KOPT-K1 (cell line): ENCODE measurements at regions not wholly inside any gene's neighbourhood (a gene's known extent, or its start where the extent isn't known, plus 50 kb on each side); places are given as distances from the start of the nearest gene placed in this dataset.

Source experiments
- H3K27ac ChIP-seq: fragments of 200-600 bp; sonication (generic); 2 replicates; pipeline ENCODE4 v1.5.1; 2016; ENCODE audit warnings: antibody characterized with exemption, mild to moderate bottlenecking, low read depth, low read length; ENCODE audit not compliant: poor library complexity, severe bottlenecking
- H3K36me3 ChIP-seq: fragments of 200-600 bp; sonication (generic); 2 replicates; pipeline ENCODE4 v1.5.1; 2017; ENCODE audit warnings: antibody characterized with exemption, mild to moderate bottlenecking, low read length, moderate library complexity; ENCODE audit not compliant: insufficient read depth
- H3K9me3 ChIP-seq: fragments of 200-600 bp; sonication (generic); 2 replicates; pipeline ENCODE4 v1.5.1; 2017; ENCODE audit warnings: antibody characterized with exemption, low read length, mild to moderate bottlenecking; ENCODE audit not compliant: insufficient read depth, poor library complexity, severe bottlenecking

DNA sequence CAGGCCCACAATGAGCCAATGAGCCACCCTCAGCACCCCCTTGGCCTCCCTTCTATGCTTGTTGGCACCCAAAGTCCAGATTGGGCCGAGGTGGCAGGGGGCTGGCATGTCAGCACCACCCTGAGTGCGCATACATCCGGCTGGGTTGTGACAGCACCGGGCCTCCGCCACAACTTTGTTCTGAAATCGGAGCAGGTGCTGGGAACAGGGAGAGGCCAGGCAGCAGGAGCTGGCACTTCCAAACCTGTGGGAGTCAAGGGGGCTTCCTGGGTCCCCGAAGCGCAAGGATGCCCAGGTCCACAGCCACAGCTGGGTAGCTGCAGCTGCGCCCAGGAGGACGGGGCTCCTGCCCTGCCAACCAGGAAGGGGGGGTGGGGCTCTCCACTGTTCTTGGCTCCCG is 1911.9 kb upstream of the WWC1 start:
- peaks cover 9% of the 10 kb centered on the region for H3K9me3 ChIP-seq
- no peaks in the 10 kb centered on the region for H3K36me3 ChIP-seq
- H3K27ac ChIP-seq = no peak overlapping the region

DNA sequence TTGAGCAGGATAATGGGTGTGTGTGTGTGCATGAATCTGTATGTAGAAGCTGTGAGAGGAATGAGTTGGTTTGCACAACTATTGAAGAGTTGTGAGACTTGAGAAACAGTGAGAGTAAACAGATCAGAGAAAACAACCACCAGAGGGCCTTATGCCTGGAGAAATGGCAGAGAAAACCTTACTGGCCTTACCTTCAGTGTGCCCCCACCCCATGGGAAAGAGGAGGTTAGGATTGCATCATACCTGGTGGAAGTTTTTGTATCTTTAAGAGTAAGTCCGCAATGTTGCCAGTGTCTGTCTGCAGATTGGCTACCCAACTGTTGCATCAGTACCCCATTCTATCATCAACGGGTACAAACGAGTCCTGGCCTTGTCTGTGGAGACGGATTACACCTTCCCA is 1909.4 kb upstream of the WWC1 start:
- H3K36me3 ChIP-seq = no peaks in the 10 kb centered on the region
- peaks cover 9% of the 10 kb centered on the region for H3K9me3 ChIP-seq
- H3K27ac ChIP-seq = no peak overlapping the region

DNA sequence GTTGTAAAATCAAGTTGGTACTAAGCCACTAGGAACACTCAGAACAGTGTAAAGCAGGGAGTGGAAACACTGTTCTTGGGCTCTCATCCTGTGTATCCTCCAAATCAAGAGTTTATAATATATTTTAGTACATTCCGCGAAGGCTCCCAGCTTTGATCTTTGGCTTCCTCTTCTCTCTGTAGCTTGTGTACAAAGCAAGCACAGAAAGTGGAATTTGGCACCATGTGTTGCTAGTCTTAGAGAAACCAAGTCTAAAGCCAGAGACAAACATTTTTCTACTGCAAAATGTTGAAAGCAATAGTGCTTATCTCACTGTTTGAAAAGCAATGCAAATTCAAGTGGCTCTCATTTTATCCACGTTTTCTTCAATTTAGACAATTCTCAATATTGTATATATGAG is 1893.3 kb upstream of the WWC1 start:
- Histone ChIP-seq H3K9me3 (no peaks in the 10 kb centered on the region), H3K36me3 (no peaks in the 10 kb centered on the region), H3K27ac (no peak overlapping the region)

DNA sequence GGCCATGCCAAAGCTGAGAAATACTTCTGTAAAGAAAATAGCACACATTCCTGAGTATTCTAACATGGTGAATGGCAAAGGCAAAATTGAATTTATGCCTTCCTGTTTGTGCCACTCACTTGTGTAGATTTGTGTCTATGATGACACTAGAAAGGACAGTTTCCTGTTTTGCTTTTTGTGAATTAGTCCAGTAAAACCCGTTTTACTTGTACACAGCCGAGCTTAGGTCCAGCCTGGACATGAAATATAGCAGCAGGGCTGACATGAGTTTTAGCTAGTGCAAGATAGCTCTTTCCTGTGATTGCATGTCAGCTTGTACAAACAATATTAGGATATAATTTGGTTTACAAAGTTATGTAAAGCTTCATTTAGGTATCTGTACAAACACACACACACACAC is 1891.7 kb upstream of the WWC1 start:
- no peaks in the 10 kb centered on the region for H3K36me3 ChIP-seq
- H3K27ac ChIP-seq = no peak overlapping the region
- H3K9me3 ChIP-seq = no peaks in the 10 kb centered on the region

DNA sequence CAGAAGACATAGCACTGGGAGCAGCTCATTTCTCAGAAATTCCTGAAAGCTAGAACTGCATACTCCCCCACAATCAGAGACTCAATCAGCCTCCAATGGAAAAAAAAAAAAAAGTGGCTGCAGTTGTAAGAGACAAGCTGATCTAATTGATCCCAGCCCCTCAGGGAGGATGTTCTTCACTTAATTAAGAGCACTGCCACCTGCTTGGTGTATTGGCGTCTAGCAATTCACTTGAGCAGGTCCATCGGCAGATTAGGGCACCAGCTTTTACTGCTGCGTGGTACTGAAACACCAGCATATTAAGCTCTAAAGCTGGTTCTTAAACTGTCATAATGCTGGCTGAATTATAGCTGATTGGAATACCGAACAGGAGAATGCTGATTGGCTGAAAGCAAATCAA is 1890.1 kb upstream of the WWC1 start:
- Histone ChIP-seq H3K9me3 (no peaks in the 10 kb centered on the region), H3K27ac (no peak overlapping the region), H3K36me3 (no peaks in the 10 kb centered on the region)

DNA sequence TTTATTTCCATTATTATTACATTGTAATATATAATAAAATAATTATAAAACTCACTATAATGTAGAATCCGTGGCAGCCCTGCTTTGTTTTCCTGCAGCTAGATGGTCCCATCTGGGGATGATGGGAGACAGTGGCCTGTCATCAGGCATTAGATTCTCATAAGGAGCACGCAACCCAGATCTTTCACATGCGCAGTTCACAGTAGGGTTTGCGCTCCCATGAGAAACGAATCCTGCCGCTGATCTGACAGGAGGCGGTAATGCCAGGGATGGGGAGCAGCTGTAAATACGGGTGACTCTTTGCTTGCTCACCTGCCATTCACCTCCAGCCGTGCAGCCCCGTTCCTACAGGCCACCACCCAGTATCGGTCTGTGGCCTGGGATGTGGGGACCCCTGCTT is 1879.3 kb upstream of the WWC1 start:
- Histone ChIP-seq H3K36me3 (no peaks in the 10 kb centered on the region), H3K9me3 (no peaks in the 10 kb centered on the region), H3K27ac (no peak overlapping the region)

DNA sequence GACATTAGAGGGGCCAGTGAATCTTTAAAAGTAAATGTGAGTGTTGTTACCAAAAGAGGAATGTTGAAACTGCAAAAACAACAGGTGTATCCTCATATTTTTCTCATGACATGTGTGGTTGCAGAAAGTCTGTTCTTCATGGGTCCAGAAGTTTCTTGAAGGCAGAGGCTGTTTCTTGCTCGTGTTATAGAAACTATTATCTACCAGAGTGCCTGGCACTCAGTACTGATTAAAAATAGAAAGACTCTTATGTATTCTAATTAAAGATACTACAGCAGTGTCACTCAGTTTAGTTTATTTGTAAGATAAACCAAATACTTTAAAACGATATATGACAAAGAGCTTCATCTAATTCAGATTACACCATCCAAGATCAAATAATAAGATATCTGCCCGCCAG is 1864.2 kb upstream of the WWC1 start:
- Histone ChIP-seq H3K27ac (no peak overlapping the region), H3K36me3 (no peaks in the 10 kb centered on the region), H3K9me3 (no peaks in the 10 kb centered on the region)

DNA sequence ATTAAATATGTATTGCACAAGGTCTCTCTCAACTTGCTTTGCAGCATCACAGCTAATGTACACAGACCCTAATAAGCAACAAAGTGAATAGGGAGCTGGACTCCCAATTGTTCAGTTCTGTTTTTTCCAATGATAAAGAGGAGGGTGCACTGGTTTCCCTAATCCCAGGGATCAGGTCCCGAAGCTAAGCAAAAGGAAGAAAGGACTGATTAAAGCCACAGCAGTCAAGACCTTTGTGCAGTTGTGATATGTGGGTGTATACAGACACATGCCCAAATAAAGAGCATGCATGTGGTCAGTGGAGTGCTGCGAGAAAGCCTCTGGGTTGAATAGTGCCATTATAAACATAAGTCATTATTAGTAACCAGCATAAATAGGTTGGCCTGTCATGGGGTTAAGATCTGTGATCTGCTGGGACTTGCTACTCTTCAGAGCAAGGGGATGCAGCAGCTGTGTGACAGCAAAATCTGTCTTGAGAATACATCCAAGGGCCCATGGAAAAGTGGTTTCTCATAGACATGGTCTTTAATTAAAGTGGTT is 1863.1 kb upstream of the WWC1 start:
- H3K36me3 ChIP-seq = no peaks in the 10 kb centered on the region
- H3K27ac ChIP-seq = no peak overlapping the region
- no peaks in the 10 kb centered on the region for H3K9me3 ChIP-seq

DNA sequence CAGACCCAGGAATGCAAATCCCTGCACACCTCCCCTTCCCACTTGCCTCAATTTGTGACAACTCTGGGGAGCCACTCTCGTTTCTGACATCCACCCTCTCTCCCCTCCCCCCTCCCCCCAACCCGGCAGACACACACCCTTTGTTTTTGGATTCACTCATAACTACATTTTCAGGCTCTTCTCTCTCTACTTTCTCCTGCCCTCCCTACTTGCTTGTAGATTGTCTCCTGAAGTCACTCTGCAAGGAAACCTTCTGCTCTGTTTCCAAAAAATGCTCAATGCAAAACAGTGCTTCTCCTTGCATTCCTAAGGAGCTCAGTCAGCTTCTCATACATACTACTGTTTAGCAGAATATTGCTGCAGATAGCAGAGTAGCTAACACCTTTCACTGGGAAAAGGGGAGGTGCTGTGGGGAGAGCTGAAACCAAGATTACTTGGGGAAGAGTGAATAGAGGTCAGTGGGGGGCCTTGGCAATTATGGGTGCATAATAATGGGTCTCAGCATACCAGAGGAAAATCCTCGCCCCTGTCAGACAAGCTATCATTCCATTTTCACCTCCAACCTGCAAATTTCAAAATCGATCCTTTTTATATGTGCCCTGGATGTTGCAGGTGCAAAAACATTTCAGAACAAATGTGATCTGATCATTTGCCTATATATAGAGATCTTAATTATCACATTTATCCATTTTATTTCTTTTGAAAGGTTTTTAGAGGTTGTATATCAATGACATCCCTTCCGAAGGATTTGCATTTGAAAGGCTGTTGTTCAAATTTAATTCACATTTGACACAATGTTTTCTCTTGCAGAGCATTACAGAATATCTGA is 1860.7 kb upstream of the WWC1 start:
- Histone ChIP-seq H3K36me3 (no peaks in the 10 kb centered on the region), H3K9me3 (no peaks in the 10 kb centered on the region), H3K27ac (no peak overlapping the region)

DNA sequence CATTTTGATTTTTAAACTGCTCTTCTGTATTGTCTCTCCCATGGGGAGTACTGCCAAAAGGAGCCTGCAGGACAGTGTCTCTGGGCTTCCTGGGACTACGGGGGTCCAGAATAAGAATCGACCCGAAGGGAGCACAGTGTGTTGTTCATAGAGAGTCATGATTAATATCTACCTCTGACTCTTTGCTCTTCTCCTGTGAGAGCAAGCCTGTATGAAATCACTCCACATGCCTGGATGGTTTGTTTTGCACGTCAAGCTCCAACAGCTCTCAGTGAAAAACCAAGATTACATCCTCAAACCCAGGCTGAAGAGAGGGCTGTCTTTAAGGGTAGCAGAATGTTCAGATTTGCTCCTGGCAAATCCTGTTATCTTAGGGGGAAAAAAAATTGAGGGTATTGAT is 1860.0 kb upstream of the WWC1 start:
- Histone ChIP-seq H3K9me3 (no peaks in the 10 kb centered on the region), H3K36me3 (no peaks in the 10 kb centered on the region), H3K27ac (no peak overlapping the region)

DNA sequence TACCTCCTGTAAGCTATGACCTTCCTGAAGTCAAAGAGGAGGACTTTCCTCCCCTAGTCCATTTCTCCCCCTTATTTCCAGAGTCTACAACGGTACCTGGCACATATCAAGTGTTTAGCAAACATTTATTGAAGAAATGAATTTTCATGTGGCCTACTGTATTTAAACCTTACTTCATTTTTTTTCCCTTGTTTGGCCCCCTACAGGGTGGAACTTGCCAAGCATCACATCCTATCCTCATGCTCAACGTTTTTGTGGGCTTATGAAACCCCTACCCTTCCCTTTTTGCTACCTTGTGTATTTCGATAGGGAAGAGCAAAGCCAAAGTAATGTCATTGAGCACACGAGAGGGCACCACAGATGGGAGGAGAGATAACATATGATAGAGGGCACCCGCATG is 1857.8 kb upstream of the WWC1 start:
- Histone ChIP-seq H3K36me3 (no peaks in the 10 kb centered on the region), H3K9me3 (no peaks in the 10 kb centered on the region), H3K27ac (no peak overlapping the region)

DNA sequence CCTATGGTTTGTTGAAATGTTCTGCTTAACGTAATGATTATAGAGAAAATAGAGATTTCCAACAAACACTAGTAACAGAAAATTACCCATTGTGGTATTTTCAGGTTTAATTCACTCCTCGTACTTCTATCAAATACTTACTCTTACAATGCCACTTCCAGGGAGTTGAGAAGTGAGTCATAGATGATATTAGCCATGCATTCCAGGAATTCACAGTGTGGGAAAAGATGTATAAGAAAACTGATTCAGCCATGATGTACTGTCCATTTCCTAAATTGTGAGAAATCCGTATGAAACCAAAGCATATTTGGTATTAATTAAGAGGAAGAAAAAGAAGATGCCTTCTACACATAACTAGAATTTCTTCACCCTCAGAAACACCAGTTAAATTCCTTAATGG is 1854.6 kb upstream of the WWC1 start:
- Histone ChIP-seq H3K36me3 (no peaks in the 10 kb centered on the region), H3K27ac (no peak overlapping the region), H3K9me3 (no peaks in the 10 kb centered on the region)

DNA sequence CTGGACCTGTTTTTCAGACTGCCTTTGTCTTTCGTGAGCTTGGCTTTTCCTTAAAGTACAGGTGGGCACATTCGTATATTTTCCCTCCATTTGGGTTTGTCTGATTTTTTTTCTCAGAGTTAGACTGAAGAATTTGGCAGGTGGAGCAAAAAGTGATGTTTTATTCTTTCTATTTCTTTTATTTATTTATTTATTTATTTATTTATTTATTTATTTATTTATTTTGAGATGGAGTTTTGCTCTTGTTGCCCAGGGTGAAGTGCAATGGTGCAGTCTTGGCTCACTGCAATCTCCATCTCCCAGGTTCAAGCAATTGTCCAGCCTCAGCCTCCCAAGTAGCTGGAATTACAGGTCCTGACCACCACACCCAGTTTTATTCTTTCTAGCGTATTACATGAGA is 1805.1 kb upstream of the WWC1 start:
- Histone ChIP-seq H3K36me3 (no peaks in the 10 kb centered on the region), H3K27ac (no peak overlapping the region), H3K9me3 (no peaks in the 10 kb centered on the region)

DNA sequence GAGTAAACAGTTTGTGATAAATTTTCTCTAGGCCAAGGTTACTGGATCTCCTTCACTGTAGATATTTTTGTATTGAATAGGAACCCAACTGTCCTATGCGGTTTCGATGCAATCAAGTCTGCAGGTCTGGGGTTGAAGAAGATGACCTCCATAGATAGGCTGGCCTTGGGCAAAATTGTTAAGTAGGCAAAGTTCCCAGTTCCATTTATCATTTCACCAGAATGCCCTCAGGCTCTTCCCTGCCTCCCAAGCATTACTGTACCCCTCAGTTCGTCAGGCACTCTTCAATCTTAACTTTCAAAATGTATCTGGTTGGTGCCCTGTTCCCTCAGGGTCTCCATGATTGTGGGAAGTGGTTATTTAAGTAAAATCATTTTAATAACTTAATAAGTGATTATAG is 1802.9 kb upstream of the WWC1 start:
- Histone ChIP-seq H3K36me3 (no peaks in the 10 kb centered on the region), H3K9me3 (no peaks in the 10 kb centered on the region), H3K27ac (no peak overlapping the region)

DNA sequence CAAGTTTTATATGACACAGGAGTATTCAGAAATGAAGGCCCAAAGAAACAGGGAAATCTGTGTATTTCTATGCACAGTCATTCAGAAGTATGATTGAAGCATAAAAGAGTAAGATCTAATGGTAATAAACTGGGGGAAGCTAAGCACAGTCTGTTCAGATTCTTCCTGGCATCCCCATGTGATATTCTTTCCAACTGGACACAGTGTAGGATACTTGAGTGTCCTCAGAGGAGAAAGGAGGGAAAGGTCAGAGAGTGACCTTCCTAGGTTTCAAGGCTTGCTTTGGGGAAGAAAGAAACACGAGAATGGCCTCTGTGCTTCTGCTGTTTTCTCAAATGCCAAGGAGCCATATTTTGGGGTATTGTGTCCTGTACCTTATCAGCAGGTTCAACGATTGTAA is 1798.4 kb upstream of the WWC1 start:
- Histone ChIP-seq H3K36me3 (no peaks in the 10 kb centered on the region), H3K27ac (no peak overlapping the region), H3K9me3 (no peaks in the 10 kb centered on the region)

DNA sequence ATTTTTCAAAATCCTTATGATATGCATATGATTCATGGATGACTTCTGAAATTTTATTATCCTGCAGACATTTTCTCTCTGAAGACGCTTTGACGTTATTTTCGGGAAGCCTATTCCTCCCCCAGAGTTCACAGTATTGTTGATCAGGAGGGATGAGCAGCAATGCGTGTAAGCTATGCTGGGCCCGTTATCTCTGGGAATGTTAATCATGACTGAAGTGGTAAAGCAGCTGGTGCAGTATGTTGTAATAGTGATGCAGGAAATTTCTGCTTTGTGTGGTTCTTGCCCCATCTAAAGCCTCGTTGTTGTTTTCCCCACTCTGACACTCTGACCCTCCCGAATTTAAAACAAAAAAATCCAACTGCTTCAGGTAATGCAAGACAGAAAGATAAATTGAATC is 1797.8 kb upstream of the WWC1 start:
- Histone ChIP-seq H3K9me3 (no peaks in the 10 kb centered on the region), H3K27ac (no peak overlapping the region), H3K36me3 (no peaks in the 10 kb centered on the region)
